ENCODE measurements at regions not wholly inside any gene's neighbourhood (a gene's known extent, or its start where the extent isn't known, plus 50 kb on each side); places are given as distances from the start of the nearest gene placed in this dataset.

- DNase-seq (ENCODE audit: low spot score) (no peak), ATAC-seq (no peak)
- H3K79me2 ChIP-seq (replicated peaks; ENCODE audit: insufficient read depth) = no peaks in the 10 kb centered on the region
- Mint-ChIP-seq H3K4me3 (no peak overlapping the region), H3K27ac (no peak overlapping the region), H3K9me3 (peaks cover 2% of the 10 kb centered on the region; the same call in 1 of the 3 replicates), H3K36me3 (ENCODE audit: low read depth) (no peaks in the 10 kb centered on the region; the same call in 1 of the 3 replicates), H3K4me1 (peaks cover 5% of the 10 kb centered on the region; the same call in 1 of the 3 replicates), H3K27me3 (ENCODE audit: insufficient read depth, low read depth, poor library complexity) (no peaks in the 10 kb centered on the region)
- H3K4me2 ChIP-seq = no peak overlapping the region
- no peaks in the 10 kb centered on the region for H3K27me3 ChIP-seq (ENCODE audit: insufficient read depth)
- no peaks in the 10 kb centered on the region for H3K36me3 ChIP-seq (ENCODE audit: insufficient read depth)
- H4K20me1 ChIP-seq (replicated peaks; ENCODE audit: insufficient read depth) = no peaks in the 10 kb centered on the region
- H3K4me3 ChIP-seq = no peak overlapping the region
- no peak overlapping the region for H3K27ac ChIP-seq (ENCODE audit: low read depth)
- no peaks in the 10 kb centered on the region for H3F3A ChIP-seq (replicated peaks; ENCODE audit: low read depth)
- H3K4me1 ChIP-seq (ENCODE audit: insufficient read depth) = no peaks in the 10 kb centered on the region
- H3K9me2 ChIP-seq (ENCODE audit: insufficient read depth) = 0 out of 2 replicates have a peak, but pooled peaks cover 3% of the 10 kb centered on the region
- no peak for TF ChIP-seq POLR2AphosphoS5 (IDR thresholded peaks at IDR 0.05; ENCODE audit: low read depth)
- TF ChIP-seq CTCF (conservative IDR thresholded peaks at IDR 0.05; ENCODE audit: low read depth in 2 of 2) = no peak
- TF ChIP-seq REST (IDR thresholded peaks at IDR 0.05; ENCODE audit: unreplicated experiment) = no peak
- no peak for TF ChIP-seq EZH2phosphoT487 (IDR thresholded peaks at IDR 0.05; ENCODE audit: unreplicated experiment)
- TF ChIP-seq ZNF114 (CRISPR knock-in tag; IDR thresholded peaks at IDR 0.05) = no peak
- TF ChIP-seq STAT1 (IDR thresholded peaks at IDR 0.05; ENCODE audit: unreplicated experiment) = no peak
- TF ChIP-seq, protein P1, sequence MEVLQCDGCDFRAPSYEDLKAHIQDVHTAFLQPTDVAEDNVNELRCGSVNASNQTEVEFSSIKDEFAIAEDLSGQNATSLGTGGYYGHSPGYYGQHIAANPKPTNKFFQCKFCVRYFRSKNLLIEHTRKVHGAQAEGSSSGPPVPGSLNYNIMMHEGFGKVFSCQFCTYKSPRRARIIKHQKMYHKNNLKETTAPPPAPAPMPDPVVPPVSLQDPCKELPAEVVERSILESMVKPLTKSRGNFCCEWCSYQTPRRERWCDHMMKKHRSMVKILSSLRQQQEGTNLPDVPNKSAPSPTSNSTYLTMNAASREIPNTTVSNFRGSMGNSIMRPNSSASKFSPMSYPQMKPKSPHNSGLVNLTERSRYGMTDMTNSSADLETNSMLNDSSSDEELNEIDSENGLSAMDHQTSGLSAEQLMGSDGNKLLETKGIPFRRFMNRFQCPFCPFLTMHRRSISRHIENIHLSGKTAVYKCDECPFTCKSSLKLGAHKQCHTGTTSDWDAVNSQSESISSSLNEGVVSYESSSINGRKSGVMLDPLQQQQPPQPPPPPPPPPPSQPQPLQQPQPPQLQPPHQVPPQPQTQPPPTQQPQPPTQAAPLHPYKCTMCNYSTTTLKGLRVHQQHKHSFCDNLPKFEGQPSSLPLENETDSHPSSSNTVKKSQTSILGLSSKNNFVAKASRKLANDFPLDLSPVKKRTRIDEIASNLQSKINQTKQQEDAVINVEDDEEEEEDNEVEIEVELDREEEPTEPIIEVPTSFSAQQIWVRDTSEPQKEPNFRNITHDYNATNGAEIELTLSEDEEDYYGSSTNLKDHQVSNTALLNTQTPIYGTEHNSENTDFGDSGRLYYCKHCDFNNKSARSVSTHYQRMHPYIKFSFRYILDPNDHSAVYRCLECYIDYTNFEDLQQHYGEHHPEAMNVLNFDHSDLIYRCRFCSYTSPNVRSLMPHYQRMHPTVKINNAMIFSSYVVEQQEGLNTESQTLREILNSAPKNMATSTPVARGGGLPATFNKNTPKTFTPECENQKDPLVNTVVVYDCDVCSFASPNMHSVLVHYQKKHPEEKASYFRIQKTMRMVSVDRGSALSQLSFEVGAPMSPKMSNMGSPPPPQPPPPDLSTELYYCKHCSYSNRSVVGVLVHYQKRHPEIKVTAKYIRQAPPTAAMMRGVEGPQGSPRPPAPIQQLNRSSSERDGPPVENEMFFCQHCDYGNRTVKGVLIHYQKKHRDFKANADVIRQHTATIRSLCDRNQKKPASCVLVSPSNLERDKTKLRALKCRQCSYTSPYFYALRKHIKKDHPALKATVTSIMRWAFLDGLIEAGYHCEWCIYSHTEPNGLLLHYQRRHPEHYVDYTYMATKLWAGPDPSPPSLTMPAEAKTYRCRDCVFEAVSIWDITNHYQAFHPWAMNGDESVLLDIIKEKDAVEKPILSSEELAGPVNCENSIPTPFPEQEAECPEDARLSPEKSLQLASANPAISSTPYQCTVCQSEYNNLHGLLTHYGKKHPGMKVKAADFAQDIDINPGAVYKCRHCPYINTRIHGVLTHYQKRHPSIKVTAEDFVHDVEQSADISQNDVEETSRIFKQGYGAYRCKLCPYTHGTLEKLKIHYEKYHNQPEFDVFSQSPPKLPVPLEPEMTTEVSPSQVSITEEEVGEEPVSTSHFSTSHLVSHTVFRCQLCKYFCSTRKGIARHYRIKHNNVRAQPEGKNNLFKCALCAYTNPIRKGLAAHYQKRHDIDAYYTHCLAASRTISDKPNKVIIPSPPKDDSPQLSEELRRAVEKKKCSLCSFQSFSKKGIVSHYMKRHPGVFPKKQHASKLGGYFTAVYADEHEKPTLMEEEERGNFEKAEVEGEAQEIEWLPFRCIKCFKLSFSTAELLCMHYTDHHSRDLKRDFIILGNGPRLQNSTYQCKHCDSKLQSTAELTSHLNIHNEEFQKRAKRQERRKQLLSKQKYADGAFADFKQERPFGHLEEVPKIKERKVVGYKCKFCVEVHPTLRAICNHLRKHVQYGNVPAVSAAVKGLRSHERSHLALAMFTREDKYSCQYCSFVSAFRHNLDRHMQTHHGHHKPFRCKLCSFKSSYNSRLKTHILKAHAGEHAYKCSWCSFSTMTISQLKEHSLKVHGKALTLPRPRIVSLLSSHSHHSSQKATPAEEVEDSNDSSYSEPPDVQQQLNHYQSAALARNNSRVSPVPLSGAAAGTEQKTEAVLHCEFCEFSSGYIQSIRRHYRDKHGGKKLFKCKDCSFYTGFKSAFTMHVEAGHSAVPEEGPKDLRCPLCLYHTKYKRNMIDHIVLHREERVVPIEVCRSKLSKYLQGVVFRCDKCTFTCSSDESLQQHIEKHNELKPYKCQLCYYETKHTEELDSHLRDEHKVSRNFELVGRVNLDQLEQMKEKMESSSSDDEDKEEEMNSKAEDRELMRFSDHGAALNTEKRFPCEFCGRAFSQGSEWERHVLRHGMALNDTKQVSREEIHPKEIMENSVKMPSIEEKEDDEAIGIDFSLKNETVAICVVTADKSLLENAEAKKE (CRISPR knock-in tag; IDR thresholded peaks at IDR 0.05) = no peak
- TF ChIP-seq, protein P2, sequence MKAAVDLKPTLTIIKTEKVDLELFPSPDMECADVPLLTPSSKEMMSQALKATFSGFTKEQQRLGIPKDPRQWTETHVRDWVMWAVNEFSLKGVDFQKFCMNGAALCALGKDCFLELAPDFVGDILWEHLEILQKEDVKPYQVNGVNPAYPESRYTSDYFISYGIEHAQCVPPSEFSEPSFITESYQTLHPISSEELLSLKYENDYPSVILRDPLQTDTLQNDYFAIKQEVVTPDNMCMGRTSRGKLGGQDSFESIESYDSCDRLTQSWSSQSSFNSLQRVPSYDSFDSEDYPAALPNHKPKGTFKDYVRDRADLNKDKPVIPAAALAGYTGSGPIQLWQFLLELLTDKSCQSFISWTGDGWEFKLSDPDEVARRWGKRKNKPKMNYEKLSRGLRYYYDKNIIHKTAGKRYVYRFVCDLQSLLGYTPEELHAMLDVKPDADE (IDR thresholded peaks at IDR 0.05) = no peak
- no peak for TF ChIP-seq JUNB (IDR thresholded peaks at IDR 0.05; ENCODE audit: unreplicated experiment)
- no peak for TF ChIP-seq EZH2 (IDR thresholded peaks at IDR 0.05; ENCODE audit: low read depth, unreplicated experiment)
- no peak for TF ChIP-seq CREB1 (CRISPR knock-in tag; IDR thresholded peaks at IDR 0.05; ENCODE audit: low read depth)
- no peak overlapping the region for H2AFZ ChIP-seq
Observed at GRCh38 chr5:136710834-136711233, 345.5 kb upstream of the TRPC7 start.

Measured in GM23338 (cell line).